BJ (cell line): ENCODE measurements at regions not wholly inside any gene's neighbourhood (a gene's known extent, or its start where the extent isn't known, plus 50 kb on each side); places are given as distances from the start of the nearest gene placed in this dataset.

Experiments
- CTCF ChIA-PET: fragments of 350-600 bp; formaldehyde crosslinking; extraction: SDS; loops from one replicate; lab custom pipeline; 2021; ENCODE audit warnings: antibody characterized with exemption, inconsistent platforms; lab: Yijun Ruan, JAX
- POLR2A ChIA-PET: fragments of 300-600 bp; sonication (Branson Sonifier 250); formaldehyde crosslinking; extraction: SDS; loops from one replicate; lab custom pipeline; 2021; ENCODE audit warnings: antibody characterized with exemption; lab: Charles Lee
- DNase-seq: peaks from one replicate; pipeline ENCODE4 v3.0.0-alpha.2; 2011; ENCODE audit warnings: low read depth
- H3K27me3 ChIP-seq: 2 replicates; pipeline ENCODE4 v1.6.0; 2011; ENCODE audit warnings: low read length; ENCODE audit not compliant: control insufficient read depth, insufficient read depth
- H3K36me3 ChIP-seq: 2 replicates; pipeline ENCODE4 v1.5.1; 2011; ENCODE audit warnings: low read length; ENCODE audit not compliant: control insufficient read depth, insufficient read depth
- H3K4me3 ChIP-seq: 2 replicates; pipeline ENCODE4 v1.5.1; 2011; ENCODE audit warnings: low read depth, mild to moderate bottlenecking, control low read depth, low read length
- CTCF ChIP-seq: IDR thresholded peaks from 2 replicates; pipeline ENCODE4 v1.5.1; 2011; ENCODE audit warnings: low read depth, mild to moderate bottlenecking, control low read depth, inconsistent platforms, low read length, moderate library complexity; ENCODE audit not compliant: insufficient read depth

GRCh38 chr7:68744036-68744435, 854.2 kb upstream of the AUTS2 start:
- DNase-seq = no peak
- POLR2A ChIA-PET = no interaction called here
- H3K4me3 ChIP-seq = no peak overlapping the region
- H3K27me3 ChIP-seq = no peaks in the 10 kb centered on the region
- no peak for TF ChIP-seq CTCF
- CTCF ChIA-PET = no interaction called here
- H3K36me3 ChIP-seq = no peaks in the 10 kb centered on the region

GRCh38 chr7:68748934-68749900, 849.1 kb upstream of the AUTS2 start:
- Histone ChIP-seq H3K27me3 (no peaks in the 10 kb centered on the region), H3K4me3 (no peak overlapping the region), H3K36me3 (no peaks in the 10 kb centered on the region)
- no peak for TF ChIP-seq CTCF
- ChIA-PET CTCF (no interaction called here), POLR2A (no interaction called here)
- no peak for DNase-seq

- POLR2A ChIA-PET = no interaction called here
- H3K4me3 ChIP-seq = no peak overlapping the region
- TF ChIP-seq CTCF = no peak
- CTCF ChIA-PET = no interaction called here
- DNase-seq = no peak
- no peaks in the 10 kb centered on the region for H3K27me3 ChIP-seq
- no peaks in the 10 kb centered on the region for H3K36me3 ChIP-seq
Measured at GRCh38 chr7:68752485-68753178, 845.6 kb upstream of the AUTS2 start.

GRCh38 chr7:68754414-68754813, 843.9 kb upstream of the AUTS2 start:
- Histone ChIP-seq H3K27me3 (no peaks in the 10 kb centered on the region), H3K4me3 (no peak overlapping the region), H3K36me3 (no peaks in the 10 kb centered on the region)
- DNase-seq = no peak
- ChIA-PET POLR2A (no interaction called here), CTCF (no interaction called here)
- no peak for TF ChIP-seq CTCF

GRCh38 chr7:68756986-68757495, 841.2 kb upstream of the AUTS2 start:
- ChIA-PET POLR2A (no interaction called here), CTCF (no interaction called here)
- no peaks in the 10 kb centered on the region for H3K36me3 ChIP-seq
- DNase-seq = no peak
- no peak for TF ChIP-seq CTCF
- H3K4me3 ChIP-seq = no peak overlapping the region
- H3K27me3 ChIP-seq = no peaks in the 10 kb centered on the region
